ENCODE measurements at regions not wholly inside any gene's neighbourhood (a gene's known extent, or its start where the extent isn't known, plus 50 kb on each side); places are given as distances from the start of the nearest gene placed in this dataset.

DNA sequence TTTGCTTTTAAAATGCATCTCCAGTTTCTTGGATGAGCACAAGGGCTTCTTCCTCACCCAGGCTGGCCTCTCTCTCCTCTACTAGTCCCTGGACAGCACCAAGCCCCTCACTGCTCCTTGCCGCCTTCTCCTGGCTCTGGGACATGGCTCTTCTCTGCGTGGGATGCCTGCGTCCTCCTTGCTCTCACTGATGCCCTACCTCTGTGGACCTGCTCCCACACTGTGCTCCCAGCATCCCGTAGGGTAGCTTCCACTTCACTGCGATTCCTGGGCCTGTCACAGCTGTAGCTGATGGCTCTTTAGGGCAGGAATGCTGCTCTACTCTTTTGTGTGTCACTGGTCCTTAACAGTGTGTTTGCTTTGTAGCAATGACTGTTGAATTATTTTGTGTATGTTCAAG, 136.3 kb downstream of the SNX19 start:
- TF ChIP-seq GATA3 (IDR thresholded peaks at IDR 0.05; ENCODE audit: low read depth, low read length) (no peak), GATA2 (IDR thresholded peaks at IDR 0.05; ENCODE audit: low read depth, low read length) (no peak)

DNA sequence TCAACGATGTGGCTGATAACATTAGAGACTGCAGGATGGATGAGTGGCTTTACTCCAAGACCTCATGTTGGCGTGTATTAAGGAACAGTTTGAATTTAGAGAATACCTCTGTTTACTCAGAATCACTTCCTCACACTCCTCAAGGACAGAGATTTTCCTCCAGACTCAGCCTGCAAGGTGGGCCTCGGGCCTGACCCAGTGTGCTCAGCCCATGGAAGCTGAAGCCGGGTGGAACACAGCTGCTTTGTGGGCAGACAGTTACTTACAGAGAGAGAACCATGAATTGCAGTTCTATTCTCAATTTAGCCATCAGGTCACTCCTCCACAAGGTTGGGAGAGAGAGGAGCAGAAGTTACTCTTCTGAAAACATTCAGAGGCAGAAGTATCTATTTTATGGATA, 135.8 kb downstream of the SNX19 start:
- TF ChIP-seq GATA2 (IDR thresholded peaks at IDR 0.05; ENCODE audit: low read depth, low read length) (no peak), GATA3 (IDR thresholded peaks at IDR 0.05; ENCODE audit: low read depth, low read length) (no peak)

DNA sequence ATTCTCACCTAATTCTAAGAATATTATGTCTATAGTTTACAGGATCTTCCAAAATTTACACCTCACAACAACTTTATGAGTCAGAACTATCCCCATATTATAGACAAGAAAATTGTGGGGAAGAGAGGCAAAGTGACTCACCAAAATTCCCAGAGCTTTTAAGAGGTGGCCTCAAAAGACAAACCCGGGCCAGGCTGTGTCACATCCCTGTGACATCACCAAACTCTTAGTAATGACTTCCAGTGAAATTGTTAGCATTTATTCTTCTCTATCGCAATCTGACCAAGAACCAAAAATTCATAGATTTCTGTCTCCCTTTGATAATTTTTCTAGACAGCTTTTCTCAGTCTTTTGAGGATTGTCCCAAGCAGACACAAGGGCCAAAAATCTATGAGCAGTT, 134.3 kb downstream of the SNX19 start:
- TF ChIP-seq GATA3 (IDR thresholded peaks at IDR 0.05; ENCODE audit: low read depth, low read length): no peak
- TF ChIP-seq GATA2 (IDR thresholded peaks at IDR 0.05; ENCODE audit: low read depth, low read length): no peak

DNA sequence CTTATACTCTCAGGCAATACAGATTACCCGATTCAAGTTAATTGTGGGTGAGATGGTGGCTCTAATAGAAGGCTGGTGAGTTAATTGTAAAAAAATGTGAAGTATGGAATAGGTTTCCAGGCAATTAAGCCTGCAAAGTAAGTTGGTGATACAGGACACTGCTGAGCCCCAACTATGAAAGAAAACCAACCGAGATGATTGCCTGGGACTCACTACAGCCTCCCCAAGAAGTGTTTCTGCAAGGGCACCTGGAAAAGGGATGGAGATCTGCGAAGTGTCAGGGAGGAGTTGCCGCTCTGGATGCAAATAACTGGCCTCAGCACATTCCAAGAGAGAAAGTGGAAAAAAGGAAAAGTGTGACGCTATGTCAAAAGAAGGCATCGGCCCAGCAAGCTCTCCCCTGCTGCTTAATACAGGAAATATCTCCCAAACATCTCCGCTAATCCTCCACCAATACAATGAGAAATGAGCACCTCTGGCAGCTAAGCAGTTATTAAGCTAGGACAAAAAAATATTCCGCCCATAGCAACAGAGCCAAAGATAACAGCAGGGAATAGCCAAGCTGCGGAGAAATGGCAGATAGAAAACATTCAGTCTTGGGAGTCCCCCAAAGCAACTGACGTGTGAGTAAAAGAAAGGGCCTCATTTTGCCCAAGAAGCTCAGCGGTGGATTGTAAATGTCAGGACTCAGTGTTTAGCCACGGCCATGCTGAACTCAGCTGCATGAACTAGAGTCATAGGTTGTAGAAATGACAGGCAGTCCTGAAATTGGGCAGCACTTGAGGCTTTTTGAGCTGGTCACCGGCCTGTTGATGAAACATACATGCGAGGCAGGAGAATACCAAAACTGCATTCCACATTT, 133.7 kb downstream of the SNX19 start:
- no peak for TF ChIP-seq GATA2 (IDR thresholded peaks at IDR 0.05; ENCODE audit: low read depth, low read length)
- TF ChIP-seq GATA3 (IDR thresholded peaks at IDR 0.05; ENCODE audit: low read depth, low read length): no peak

DNA sequence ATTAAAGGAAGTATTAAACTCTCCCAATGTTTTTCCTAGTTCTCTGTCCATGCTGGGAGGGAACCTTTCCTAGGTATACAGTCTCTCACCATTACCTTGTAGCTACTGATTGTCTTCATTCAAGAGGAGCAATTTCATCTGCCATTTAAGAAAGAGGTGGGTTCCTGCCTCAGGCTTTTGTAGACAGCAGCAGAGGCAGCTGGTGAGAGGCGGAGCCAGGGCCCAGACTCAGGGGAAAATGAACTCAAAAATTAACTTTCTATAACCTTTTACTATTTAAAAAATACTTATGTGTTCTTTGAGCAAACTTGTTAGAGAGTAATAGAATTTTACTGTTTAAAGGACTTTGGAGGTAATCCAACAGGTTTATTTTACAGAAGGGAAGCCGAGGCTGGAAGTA, 133.0 kb downstream of the SNX19 start:
- TF ChIP-seq GATA2 (IDR thresholded peaks at IDR 0.05; ENCODE audit: low read depth, low read length) (no peak), GATA3 (IDR thresholded peaks at IDR 0.05; ENCODE audit: low read depth, low read length) (no peak)

DNA sequence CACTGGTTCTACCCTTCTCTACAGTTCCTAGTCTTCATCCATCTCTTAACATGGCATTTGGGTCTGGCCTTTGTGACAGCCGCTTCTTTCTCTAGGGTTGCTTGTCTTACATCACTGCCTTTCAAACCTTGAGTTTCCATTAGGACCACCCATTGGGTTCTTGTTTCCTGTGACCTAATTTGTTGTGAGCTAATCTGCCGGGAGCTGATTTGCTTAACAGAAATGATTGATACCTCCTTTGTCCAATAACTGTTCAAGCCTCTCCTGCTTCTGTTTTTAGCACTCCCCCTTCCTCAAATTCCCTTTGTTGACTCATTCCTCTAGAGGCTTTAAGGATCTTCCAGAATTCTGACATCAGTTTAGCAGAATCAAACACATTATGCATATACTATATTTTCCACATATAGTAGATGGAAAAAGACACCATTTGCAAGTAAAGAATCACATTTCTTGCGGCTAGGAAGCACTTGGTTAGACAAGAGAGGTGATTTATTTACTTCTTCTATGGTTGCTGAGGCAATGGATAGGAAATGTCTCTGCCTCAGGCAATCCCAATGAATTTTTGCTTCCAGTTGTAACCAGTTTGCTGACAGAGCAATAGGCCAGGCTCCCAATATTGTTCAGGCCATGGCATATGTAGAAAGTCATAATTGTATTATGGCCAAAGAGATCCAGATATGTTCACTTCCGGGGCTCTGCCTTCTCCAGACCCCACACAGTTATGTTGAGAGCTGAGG, 130.7 kb downstream of the SNX19 start:
- TF ChIP-seq GATA2 (IDR thresholded peaks at IDR 0.05; ENCODE audit: low read depth, low read length): no peak
- no peak for TF ChIP-seq GATA3 (IDR thresholded peaks at IDR 0.05; ENCODE audit: low read depth, low read length)

DNA sequence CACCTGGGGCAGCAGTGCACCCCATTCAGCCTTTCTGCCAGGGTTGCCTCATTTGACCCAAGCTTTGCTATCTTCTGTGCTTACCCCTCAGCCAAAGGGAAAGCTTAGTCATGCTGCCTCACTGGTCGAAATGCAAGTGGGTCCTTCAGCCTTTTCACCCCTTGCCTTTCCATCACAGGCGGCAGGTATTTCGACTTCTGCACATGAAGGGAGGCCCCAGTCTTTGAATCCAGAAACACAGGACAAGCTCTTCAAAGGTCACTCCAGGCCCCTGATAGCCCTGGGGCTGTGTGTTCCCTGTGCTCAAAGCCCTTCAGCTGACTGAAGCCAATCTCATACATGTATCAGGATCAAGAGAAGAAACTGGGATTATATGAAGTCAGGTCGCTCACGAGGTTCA, 129.7 kb downstream of the SNX19 start:
- TF ChIP-seq GATA2 (IDR thresholded peaks at IDR 0.05; ENCODE audit: low read depth, low read length) (no peak), GATA3 (IDR thresholded peaks at IDR 0.05; ENCODE audit: low read depth, low read length) (no peak)

DNA sequence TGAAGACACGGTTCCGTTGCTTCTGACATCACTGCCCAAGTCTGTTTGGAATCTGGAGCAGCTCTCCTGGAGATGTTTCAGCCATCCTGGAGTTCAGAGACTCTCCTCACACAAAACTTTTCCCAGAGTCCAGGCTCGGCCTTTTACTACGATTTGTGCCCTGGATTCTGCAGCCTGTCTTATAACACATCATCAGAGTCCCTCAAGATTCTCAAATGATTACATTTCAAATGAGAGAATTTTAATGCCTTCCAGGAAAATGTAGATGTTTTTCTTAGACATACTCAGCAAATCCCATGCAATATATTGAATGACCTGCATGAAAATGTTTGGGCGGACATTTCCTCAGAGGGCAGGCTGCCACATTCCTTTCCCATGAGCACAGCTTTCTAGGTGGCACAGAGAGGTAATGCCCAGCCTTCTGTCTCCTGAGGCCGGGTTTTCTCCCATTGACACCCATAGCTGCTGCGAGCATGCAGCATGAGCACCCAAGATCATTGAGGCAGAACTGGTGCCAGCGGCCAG, 129.1 kb downstream of the SNX19 start:
- TF ChIP-seq GATA3 (IDR thresholded peaks at IDR 0.05; ENCODE audit: low read depth, low read length) (no peak), GATA2 (IDR thresholded peaks at IDR 0.05; ENCODE audit: low read depth, low read length) (no peak)

DNA sequence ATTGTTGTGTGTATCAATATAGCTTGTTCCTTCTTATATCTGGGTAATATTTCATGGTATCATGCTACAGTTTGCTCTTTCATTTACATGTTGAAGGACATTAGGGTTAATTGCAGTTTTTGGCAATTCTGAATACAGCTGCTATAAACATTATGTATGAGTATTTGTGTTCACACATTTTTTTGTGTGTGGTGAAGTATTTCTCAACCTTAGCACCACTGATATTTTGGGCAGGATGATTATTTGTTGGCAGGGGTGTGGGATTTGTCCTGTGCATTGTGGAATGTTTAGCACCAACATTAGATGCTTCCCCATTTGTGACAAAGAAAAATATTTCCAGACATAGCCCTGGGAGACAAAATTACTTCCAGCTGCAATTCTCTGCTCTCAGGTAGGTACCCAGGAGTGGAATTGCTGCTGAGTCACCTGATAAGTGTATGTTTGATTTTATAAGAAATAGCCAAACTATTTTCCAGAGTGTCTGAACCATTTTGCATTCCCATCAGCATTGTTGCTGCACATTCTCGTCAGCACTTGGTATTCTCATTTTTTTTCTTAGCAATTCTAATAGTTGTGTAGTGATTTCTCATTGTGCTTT, 128.2 kb downstream of the SNX19 start:
- no peak for TF ChIP-seq GATA2 (IDR thresholded peaks at IDR 0.05; ENCODE audit: low read depth, low read length)

DNA sequence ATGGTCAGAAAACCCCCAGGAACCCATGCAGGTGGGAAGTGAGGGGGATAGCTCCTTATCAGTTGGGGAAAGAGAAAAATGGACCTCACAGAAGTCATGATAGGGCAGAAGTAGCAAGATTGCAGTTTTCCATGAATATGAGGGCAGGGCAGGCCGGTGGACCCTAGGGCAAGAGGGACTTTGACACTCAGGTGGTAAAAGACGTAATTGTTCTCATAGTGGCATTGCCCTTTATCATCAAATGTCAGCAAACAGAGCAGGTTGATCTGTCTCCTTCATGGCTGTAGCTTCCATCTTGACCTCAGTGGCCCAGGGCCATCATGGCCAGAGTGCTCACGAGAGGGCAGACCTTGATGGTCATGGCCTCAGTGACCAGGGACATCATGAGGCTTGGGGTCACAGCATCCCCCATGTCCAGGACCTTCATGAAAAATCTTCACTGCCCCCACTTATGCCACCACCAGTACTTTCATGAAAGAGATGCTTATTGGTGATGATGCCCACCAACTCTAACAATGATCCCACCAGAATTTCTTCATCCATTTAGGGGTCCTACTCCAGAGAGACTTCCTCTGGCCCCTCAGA, 127.1 kb downstream of the SNX19 start:
- TF ChIP-seq GATA3 (IDR thresholded peaks at IDR 0.05; ENCODE audit: low read depth, low read length) (no peak), GATA2 (IDR thresholded peaks at IDR 0.05; ENCODE audit: low read depth, low read length) (no peak)

DNA sequence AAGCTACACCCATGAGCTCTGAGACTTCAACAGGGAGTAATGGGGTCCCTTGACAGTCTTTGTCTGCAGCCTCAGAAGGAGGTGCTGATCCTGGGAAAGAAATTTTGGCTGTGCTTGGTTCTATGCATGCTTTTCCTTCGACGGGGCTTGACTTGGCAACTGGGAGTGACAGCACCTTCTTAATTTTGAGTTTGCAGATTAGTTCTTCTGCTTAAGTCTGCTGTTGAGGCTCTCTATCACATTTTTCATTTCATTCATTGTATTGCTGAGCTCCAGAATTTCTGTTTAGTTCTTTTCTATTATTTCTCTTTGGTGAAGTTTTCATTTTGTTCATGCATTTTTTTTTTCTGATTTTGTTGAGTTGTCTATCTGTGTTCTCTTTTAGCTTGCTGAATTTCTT, 125.6 kb downstream of the SNX19 start:
- no peak for TF ChIP-seq GATA2 (IDR thresholded peaks at IDR 0.05; ENCODE audit: low read depth, low read length)
- no peak for TF ChIP-seq GATA3 (IDR thresholded peaks at IDR 0.05; ENCODE audit: low read depth, low read length)

DNA sequence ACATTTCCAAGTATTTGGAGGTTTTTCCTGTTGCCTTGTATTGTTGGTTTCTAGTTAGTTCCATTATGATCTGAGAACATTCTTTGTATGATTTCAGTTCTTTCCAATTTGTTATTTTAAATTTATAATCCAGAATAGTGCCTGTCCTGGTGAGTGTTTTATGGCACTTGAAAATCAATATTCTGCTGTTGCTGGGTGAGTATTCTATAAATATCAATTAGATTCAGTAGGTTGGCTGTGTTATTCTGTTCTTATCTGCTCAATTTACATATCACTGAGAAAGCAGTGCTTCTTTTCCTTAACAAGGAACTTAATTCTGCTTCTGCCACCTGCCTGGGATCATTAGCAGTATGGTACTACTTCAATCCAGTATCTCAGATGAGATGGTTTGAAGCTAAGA, 123.5 kb downstream of the SNX19 start:
- TF ChIP-seq GATA2 (IDR thresholded peaks at IDR 0.05; ENCODE audit: low read depth, low read length) (no peak), GATA3 (IDR thresholded peaks at IDR 0.05; ENCODE audit: low read depth, low read length) (no peak)

DNA sequence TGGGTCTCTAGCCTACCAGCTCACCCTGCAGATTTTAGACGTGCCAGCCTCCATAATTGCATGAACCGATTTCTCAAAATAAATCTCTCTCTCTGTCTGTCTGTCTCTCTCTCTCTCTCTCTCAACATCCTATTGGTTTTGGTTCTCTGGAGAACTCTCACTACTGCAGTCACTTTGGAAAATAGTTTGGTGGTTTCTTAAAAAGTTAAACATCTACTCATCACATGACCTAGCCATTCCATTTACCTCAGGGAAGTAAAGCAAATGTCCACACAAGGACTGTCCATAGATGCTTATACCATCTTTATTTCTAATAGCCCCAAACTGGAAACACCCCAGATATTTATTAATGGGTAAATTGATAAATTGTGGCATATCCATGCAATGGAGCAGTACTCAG, 119.5 kb downstream of the SNX19 start:
- no peak for TF ChIP-seq GATA3 (IDR thresholded peaks at IDR 0.05; ENCODE audit: low read depth, low read length)
- no peak for TF ChIP-seq GATA2 (IDR thresholded peaks at IDR 0.05; ENCODE audit: low read depth, low read length)

DNA sequence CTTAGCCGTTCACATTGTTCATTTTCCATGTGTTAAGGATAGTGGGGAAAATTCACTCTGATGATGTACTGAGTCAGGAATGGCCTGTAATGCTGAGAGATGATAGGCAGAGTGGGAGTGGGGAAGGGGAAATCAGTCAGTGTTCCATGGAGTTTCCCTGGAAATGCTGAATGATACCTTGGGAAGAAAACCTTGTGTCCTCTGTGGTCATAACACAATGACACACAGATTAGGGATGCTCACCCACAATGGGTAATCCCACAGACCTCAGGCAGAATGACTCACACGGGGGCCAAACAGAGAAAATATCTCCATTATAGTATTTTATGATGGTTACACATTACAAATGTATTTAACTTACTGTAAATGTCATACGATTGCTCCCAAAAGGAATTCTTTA, 118.0 kb downstream of the SNX19 start:
- no peak for TF ChIP-seq GATA2 (IDR thresholded peaks at IDR 0.05; ENCODE audit: low read depth, low read length)
- no peak for TF ChIP-seq GATA3 (IDR thresholded peaks at IDR 0.05; ENCODE audit: low read depth, low read length)

All from SH-SY5Y (cell line).